Liver (tissue), 7 donors: ENCODE measurements at regions not wholly inside any gene's neighbourhood (a gene's known extent, or its start where the extent isn't known, plus 50 kb on each side); places are given as distances from the start of the nearest gene placed in this dataset.

ENCODE experiments used
- DNase-seq: peaks from one replicate; pipeline ENCODE4 v3.0.0-alpha.2; 2017; ENCODE audit warnings: low spot score
- H3K27ac ChIP-seq, 2 donors: one replicate each; pipeline ENCODE4 v1.7.0; 2013; ENCODE audit warnings: inconsistent platforms in 2 of 2, low read length in 2 of 2, control low read depth in 1 of 2, low read depth in 1 of 2, mild to moderate bottlenecking in 1 of 2
- H3K27me3 ChIP-seq, 4 donors: one replicate each; pipeline versions ENCODE4 v1.6.1 to v1.7.0; 2013; ENCODE audit warnings: low read length in 3 of 4, inconsistent platforms in 1 of 4, mild to moderate bottlenecking in 1 of 4, moderate library complexity in 1 of 4; ENCODE audit not compliant: control insufficient read depth in 4 of 4, insufficient read depth in 4 of 4
- H3K36me3 ChIP-seq, 4 donors: one replicate each; pipeline versions ENCODE4 v1.6.1 to v1.7.0; 2013; ENCODE audit warnings: low read length in 3 of 4, mild to moderate bottlenecking in 3 of 4, low read depth in 1 of 4, moderate library complexity in 1 of 4; ENCODE audit not compliant: control insufficient read depth in 4 of 4, insufficient read depth in 3 of 4
- H3K4me1 ChIP-seq, 4 donors: one replicate each; pipeline versions ENCODE4 v1.6.1 to v1.7.0; 2013; ENCODE audit warnings: low read length in 3 of 4, mild to moderate bottlenecking in 3 of 4, moderate library complexity in 1 of 4; ENCODE audit not compliant: control insufficient read depth in 4 of 4, insufficient read depth in 4 of 4
- H3K4me3 ChIP-seq, 3 donors: one replicate each; pipeline versions ENCODE4 v1.6.1 to v1.7.0; 2013; ENCODE audit warnings: low read length in 3 of 3, control low read depth in 1 of 3, low read depth in 1 of 3, mild to moderate bottlenecking in 1 of 3
- H3K9ac ChIP-seq, 2 donors: one replicate each; pipeline ENCODE4 v1.7.0; 2013; ENCODE audit warnings: low read length in 2 of 2, mild to moderate bottlenecking in 2 of 2, moderate library complexity in 2 of 2, control low read depth in 1 of 2, low read depth in 1 of 2
- H3K9me3 ChIP-seq, 4 donors: one replicate each; pipeline versions ENCODE4 v1.6.1 to v1.7.0; 2013; ENCODE audit warnings: low read length in 3 of 4; ENCODE audit not compliant: control insufficient read depth in 4 of 4
- FOXA1 ChIP-seq: IDR thresholded peaks from 2 replicates; pipeline ENCODE4 v1.6.1; 2016; ENCODE audit warnings: antibody characterized with exemption
- FOXA2 ChIP-seq: IDR thresholded peaks from 2 replicates; pipeline ENCODE4 v1.6.1; 2016; ENCODE audit warnings: antibody characterized with exemption
- GABPA ChIP-seq, 2 donors: IDR thresholded peaks in 1 of 2; conservative IDR thresholded peaks in 1 of 2; 2 replicates each; pipeline ENCODE4 v1.6.1; 2016; ENCODE audit warnings: antibody characterized with exemption in 2 of 2, mild to moderate bottlenecking in 1 of 2, moderate library complexity in 1 of 2
- HNF4A ChIP-seq, 2 donors: conservative IDR thresholded peaks; 2 replicates each; pipeline ENCODE4 v1.6.1; 2016; ENCODE audit warnings: antibody characterized with exemption in 2 of 2, mild to moderate bottlenecking in 2 of 2
- JUND ChIP-seq, 2 donors: IDR thresholded peaks; 2 replicates each; pipeline ENCODE4 v1.6.1; 2016; ENCODE audit warnings: antibody characterized with exemption in 2 of 2
- NR2F2 ChIP-seq: IDR thresholded peaks from 2 replicates; pipeline ENCODE4 v1.6.1; 2016; ENCODE audit warnings: antibody characterized with exemption
- RAD21 ChIP-seq, 2 donors: IDR thresholded peaks; 2 replicates each; pipeline ENCODE4 v1.6.1; 2016; ENCODE audit warnings: antibody characterized with exemption in 2 of 2, mild to moderate bottlenecking in 2 of 2
- REST ChIP-seq: IDR thresholded peaks from 2 replicates; pipeline ENCODE4 v1.6.1; 2016; ENCODE audit warnings: antibody characterized with exemption, mild to moderate bottlenecking
- SP1 ChIP-seq: IDR thresholded peaks from 2 replicates; pipeline ENCODE4 v1.6.1; 2018; ENCODE audit warnings: antibody characterized with exemption, mild to moderate bottlenecking
- TAF1 ChIP-seq: conservative IDR thresholded peaks from 2 replicates; pipeline ENCODE4 v1.6.1; 2016; ENCODE audit warnings: antibody characterized with exemption, mild to moderate bottlenecking
- YY1 ChIP-seq: IDR thresholded peaks from 2 replicates; pipeline ENCODE4 v1.6.1; 2016; ENCODE audit warnings: antibody characterized with exemption, mild to moderate bottlenecking
- ZBTB33 ChIP-seq: IDR thresholded peaks from 2 replicates; pipeline ENCODE4 v1.6.1; 2016; ENCODE audit warnings: antibody characterized with exemption
- WGBS: extraction: QIAGEN DNeasy Blood & Tissue Kit; methylation state at CpG from one replicate; pipeline ENCODE4 v1.1.7; 2013; 5-methylcytosine and 5-hydroxymethylcytosine counted together
- donor health status: healthy.
- donor health status: healthy.
- donor health status: healthy.
- donor health status: healthy.

GRCh38 chr14:53470351-53471043, 317.4 kb upstream of the DDHD1 start:
- Histone ChIP-seq H3K27me3 (no peaks in the 10 kb centered on the region), H3K27ac (no peak overlapping the region), H3K9me3 (no peaks in the 10 kb centered on the region), H3K4me3 (no peak overlapping the region), H3K4me1 (no peaks in the 10 kb centered on the region), H3K9ac (no peak overlapping the region), H3K36me3 (no peaks in the 10 kb centered on the region)
- no peak for DNase-seq
- TF ChIP-seq FOXA2 (no peak), JUND (IDR thresholded peaks at IDR 0.05) (no peak), HNF4A (conservative IDR thresholded peaks at IDR 0.05) (no peak), GABPA (IDR thresholded peaks at IDR 0.05 in 1 of 2, conservative IDR thresholded peaks at IDR 0.05 in 1 of 2) (no peak), NR2F2 (no peak), ZBTB33 (no peak), TAF1 (no peak), SP1 (no peak)
- WGBS, result 84% methylated on average over 2 of the region's 2 CpGs

GRCh38 chr14:53468876-53469275, 315.8 kb upstream of the DDHD1 start:
- Histone ChIP-seq H3K27ac (no peak overlapping the region), H3K9me3 (no peaks in the 10 kb centered on the region), H3K27me3 (no peaks in the 10 kb centered on the region), H3K4me3 (no peak overlapping the region), H3K4me1 (no peaks in the 10 kb centered on the region), H3K36me3 (no peaks in the 10 kb centered on the region), H3K9ac (no peak overlapping the region)
- no peak for DNase-seq
- TF ChIP-seq YY1 (no peak), NR2F2 (no peak), REST (no peak), FOXA1 (no peak), ZBTB33 (no peak), RAD21 (IDR thresholded peaks at IDR 0.05) (no peak), SP1 (no peak)
- 84% methylated on average over 3 of the region's 3 CpGs for WGBS
